ENCODE measurements at regions not wholly inside any gene's neighbourhood (a gene's known extent, or its start where the extent isn't known, plus 50 kb on each side); places are given as distances from the start of the nearest gene placed in this dataset.

DNA sequence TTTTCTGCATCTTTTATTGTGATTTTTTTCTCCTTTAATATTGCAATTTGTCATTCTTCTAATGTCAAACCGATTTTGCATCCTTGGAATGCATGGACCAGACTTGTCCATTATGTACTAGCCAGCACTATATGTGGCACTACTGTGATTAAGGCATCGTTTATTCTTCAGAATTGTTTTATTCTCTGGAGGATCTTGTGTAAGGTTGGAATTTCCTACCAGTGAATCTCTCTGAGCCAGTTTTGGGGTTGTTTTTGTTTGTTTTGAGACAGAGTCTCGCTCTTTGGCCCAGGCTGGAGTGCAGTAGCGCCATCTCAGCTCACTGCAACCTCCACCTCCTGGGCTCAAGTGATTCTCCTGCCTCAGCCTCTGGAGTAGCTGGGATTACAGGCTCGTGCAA, 58.5 kb downstream of the IGLL5 start:
- Histone ChIP-seq H3K9me3 (no peaks in the 10 kb centered on the region), H3K27ac (no peak overlapping the region), H3K4me1 (no peaks in the 10 kb centered on the region), H3K4me3 (no peak overlapping the region), H3K36me3 (no peaks in the 10 kb centered on the region), H3K27me3 (peaks cover 0 to 23% of the 10 kb centered on the region in 2 donors)
- TF ChIP-seq, protein P1, sequence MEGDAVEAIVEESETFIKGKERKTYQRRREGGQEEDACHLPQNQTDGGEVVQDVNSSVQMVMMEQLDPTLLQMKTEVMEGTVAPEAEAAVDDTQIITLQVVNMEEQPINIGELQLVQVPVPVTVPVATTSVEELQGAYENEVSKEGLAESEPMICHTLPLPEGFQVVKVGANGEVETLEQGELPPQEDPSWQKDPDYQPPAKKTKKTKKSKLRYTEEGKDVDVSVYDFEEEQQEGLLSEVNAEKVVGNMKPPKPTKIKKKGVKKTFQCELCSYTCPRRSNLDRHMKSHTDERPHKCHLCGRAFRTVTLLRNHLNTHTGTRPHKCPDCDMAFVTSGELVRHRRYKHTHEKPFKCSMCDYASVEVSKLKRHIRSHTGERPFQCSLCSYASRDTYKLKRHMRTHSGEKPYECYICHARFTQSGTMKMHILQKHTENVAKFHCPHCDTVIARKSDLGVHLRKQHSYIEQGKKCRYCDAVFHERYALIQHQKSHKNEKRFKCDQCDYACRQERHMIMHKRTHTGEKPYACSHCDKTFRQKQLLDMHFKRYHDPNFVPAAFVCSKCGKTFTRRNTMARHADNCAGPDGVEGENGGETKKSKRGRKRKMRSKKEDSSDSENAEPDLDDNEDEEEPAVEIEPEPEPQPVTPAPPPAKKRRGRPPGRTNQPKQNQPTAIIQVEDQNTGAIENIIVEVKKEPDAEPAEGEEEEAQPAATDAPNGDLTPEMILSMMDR (IDR thresholded peaks at IDR 0.05), result no peak
- ATAC-seq (no peak), DNase-seq (no peak)
- intact Hi-C loops (cut with DNase I), result no loop called here

DNA sequence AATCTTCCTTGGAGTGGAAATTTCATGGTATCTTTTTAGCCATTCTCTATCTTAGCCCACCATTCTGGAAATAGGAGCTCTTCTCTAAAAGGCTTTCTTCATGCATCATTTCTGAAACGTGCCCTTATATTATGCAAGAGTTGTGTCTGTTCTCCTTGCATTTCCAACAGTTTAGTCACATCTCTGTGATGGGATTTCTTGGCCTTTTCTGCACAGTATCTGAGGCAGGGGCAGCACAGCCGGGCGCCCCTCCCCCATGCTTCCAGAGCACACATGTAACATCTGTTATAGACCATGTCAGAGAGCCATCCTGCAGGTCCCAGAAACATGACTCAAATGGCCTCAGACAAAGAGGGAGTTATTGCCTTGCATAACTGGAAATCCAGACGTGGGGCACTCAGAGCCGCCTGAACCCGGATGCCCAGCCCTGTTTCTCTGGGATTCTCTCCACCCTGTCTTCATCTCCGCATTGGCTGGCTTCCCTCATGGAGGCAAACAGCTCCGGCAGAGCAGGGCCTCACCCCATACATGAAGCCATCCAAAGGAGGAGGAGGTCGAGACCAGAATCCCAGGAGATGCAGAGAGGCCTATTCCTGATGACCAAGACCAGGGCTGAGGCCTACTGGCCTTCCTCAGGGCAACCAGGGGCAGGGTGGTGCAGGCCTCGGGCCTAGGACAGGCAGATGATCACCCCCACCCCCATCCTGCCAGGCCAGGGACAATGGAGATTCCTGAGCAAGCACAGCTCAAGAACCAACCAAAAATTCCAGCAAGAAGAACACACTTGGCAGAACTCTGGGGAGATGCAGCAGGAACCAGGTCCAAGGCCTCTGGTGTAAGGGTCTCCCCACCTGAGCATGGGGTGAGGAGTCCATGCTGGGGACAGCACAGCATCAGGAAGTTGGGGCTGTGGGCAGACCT, 61.3 kb downstream of the IGLL5 start:
- no peaks in the 10 kb centered on the region for H3K36me3 ChIP-seq
- H3K27me3 ChIP-seq, result peaks cover 0 to 41% of the 10 kb centered on the region in 2 donors
- ATAC-seq, result no peak
- H3K9me3 ChIP-seq, result no peaks in the 10 kb centered on the region
- TF ChIP-seq, protein P1 (IDR thresholded peaks at IDR 0.05), result no peak
- no peak overlapping the region for H3K27ac ChIP-seq
- intact Hi-C loops (cut with DNase I), result no loop called here
- no peak overlapping the region for H3K4me3 ChIP-seq
- no peak for DNase-seq
- no peaks in the 10 kb centered on the region for H3K4me1 ChIP-seq

DNA sequence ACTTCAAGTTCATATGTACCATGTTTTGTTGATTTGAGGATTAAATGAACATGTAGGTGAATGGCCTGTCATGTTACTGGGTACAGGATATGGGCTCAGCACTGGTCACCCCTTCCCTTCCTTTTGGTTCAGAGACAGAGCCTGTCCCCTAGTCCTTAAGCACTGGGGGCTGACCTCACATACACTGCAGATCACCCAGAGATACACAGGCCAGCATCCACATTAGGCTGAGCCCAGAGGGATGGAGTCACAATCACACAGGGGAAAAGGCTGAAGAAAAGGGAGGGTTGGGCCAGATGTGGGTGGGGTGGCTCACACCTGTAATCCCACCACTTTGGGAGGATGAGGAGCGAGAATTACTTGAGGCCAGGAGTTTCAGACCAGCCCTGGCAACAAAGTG, 62.3 kb downstream of the IGLL5 start:
- no peak for DNase-seq
- intact Hi-C loops (cut with DNase I), result no loop called here
- H3K27me3 ChIP-seq, result peaks cover 5 to 42% of the 10 kb centered on the region in 2 donors
- H3K4me1 ChIP-seq, result no peaks in the 10 kb centered on the region
- H3K9me3 ChIP-seq, result no peaks in the 10 kb centered on the region
- TF ChIP-seq, protein P1 (IDR thresholded peaks at IDR 0.05), result no peak
- H3K4me3 ChIP-seq, result no peak overlapping the region
- no peak overlapping the region for H3K27ac ChIP-seq
- no peak for ATAC-seq
- no peaks in the 10 kb centered on the region for H3K36me3 ChIP-seq

DNA sequence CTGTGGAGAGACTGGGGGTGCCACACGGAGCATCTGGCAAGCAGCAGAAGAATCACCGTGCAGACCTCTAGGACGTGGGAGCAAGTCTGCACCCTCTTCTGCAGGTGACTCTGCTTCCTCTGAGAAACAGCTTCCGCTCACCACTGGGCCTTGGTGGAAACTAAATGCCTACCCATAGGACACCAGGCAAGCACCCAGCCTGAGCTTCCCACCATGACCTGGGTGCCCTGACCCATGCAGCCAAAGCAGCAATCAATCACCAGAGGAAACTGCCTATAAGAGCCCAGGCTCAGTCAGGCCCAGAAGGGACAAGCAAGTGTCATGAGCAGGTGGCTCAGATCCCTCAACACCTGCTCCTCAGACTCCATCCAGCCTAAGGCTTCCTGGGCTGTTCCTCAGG, 63.4 kb downstream of the IGLL5 start:
- no peak for ATAC-seq
- TF ChIP-seq, protein P1 (IDR thresholded peaks at IDR 0.05), result no peak
- no peak overlapping the region for H3K27ac ChIP-seq
- peaks cover 12 to 50% of the 10 kb centered on the region in 2 donors for H3K27me3 ChIP-seq
- intact Hi-C loops (cut with DNase I), result no loop called here
- H3K4me3 ChIP-seq, result no peak overlapping the region
- H3K9me3 ChIP-seq, result no peaks in the 10 kb centered on the region
- no peaks in the 10 kb centered on the region for H3K36me3 ChIP-seq
- no peak for DNase-seq
- H3K4me1 ChIP-seq, result no peaks in the 10 kb centered on the region

DNA sequence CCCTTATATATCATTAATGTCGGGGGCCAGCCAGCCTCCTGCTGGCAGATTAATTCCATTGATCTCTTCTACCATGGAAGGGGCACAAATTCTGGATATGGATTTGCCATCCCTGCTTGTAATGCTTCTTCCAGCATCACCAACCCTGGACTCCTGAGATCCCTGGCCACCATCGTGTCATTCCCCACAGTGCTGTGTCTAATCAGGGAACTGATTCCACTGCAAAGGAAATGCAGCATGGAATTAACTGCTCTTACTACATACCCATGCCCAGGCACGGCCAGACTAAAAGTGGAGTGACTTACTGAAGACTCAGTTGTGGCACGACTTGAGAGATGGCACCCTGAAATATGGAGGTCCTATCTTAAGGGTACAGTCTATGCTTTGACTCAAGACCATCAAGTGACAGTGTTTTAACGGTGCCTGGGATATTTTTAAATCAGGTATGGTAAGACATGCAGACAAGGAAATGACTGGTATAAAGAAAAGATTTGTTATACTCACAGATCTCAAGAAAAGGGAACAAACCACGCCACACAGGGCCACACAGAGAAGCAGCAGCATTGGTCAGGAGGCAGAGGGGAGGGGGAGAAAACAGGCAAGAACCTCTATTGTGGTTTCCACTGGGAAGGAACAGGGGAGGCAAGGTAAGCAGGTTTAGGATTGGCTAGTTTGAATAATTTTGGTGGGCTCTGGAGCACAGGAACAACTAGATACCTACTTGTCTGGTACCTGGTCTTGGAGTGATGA, 65.1 kb downstream of the IGLL5 start:
- no peaks in the 10 kb centered on the region for H3K9me3 ChIP-seq
- intact Hi-C loops (cut with DNase I), result no loop called here
- H3K27me3 ChIP-seq, result peaks cover 12 to 48% of the 10 kb centered on the region in 2 donors
- H3K4me3 ChIP-seq, result no peak overlapping the region
- H3K36me3 ChIP-seq, result no peaks in the 10 kb centered on the region
- ATAC-seq, result no peak
- no peak overlapping the region for H3K27ac ChIP-seq
- DNase-seq, result no peak
- no peaks in the 10 kb centered on the region for H3K4me1 ChIP-seq
- TF ChIP-seq, protein P1 (IDR thresholded peaks at IDR 0.05), result no peak

All from left lung (tissue), 4 donors.